HCT116 (cell line): ENCODE measurements at regions not wholly inside any gene's neighbourhood (a gene's known extent, or its start where the extent isn't known, plus 50 kb on each side); places are given as distances from the start of the nearest gene placed in this dataset.

Experiments used
- ATAC-seq: fragments of 200-7000 bp; cut with Tn5 transposase; 2 replicates; pipeline ENCODE4 v1.9.1; 2020; ENCODE audit warnings: mild to moderate bottlenecking, moderate library complexity
- BruUV-seq: library from RNA; stranded (reverse); fragments of 400-500 nt; replicated peaks from 2 replicates; lab custom pipeline; 2021; lab: Mats Ljungman, UMichigan
- CTCF ChIA-PET: fragments of 300-600 bp; sonication (Branson Sonifier 250); formaldehyde crosslinking; loops from one replicate; lab custom pipeline; 2021; ENCODE audit warnings: antibody characterized with exemption; lab: Charles Lee
- POLR2A ChIA-PET: fragments of 300-600, 350-600 bp; sonication (Branson Sonifier 250); formaldehyde crosslinking; loops from one replicate; lab custom pipeline; 2021; ENCODE audit warnings: antibody characterized with exemption; lab: Charles Lee
- RAD21 ChIA-PET, 2 experiments: fragments of 300-600 bp; sonication (Branson Sonifier 250); formaldehyde crosslinking; loops; one replicate each; lab custom pipeline; 2023; ENCODE audit warnings: low total read pairs in 2 of 2; ENCODE audit not compliant: uncharacterized antibody in 2 of 2, unreplicated experiment in 2 of 2, low non-redundant PET in 1 of 2; lab: Charles Lee
- DNase-seq: peaks from one replicate; pipeline ENCODE4 v3.0.0-alpha.2; 2010; ENCODE audit warnings: low read depth, low spot score
- H2AFZ ChIP-seq: fragments of 200-600 bp; shearing (Covaris generic), sonication (generic); 2 replicates; pipeline ENCODE4 v1.6.1; 2017; ENCODE audit warnings: low read depth, mixed run types, mixed read lengths, antibody characterized with exemption, low read length; ENCODE audit not compliant: poor library complexity, severe bottlenecking
- H3K27ac ChIP-seq: 2 replicates; pipeline ENCODE4 v1.5.1; 2012; ENCODE audit warnings: low read depth, low read length
- H3K27me3 ChIP-seq: fragments of 200-600 bp; sonication (generic); 2 replicates; pipeline ENCODE4 v1.6.1; 2016; ENCODE audit warnings: mixed run types, low read length, mixed read lengths; ENCODE audit not compliant: insufficient read depth
- H3K36me3 ChIP-seq, 2 experiments: fragments of 200-500 bp in 1 of 2; fragments of 200-600 bp in 1 of 2; sonication (Bioruptor generic) in 1 of 2; sonication (generic) in 1 of 2; 2 replicates each; pipeline versions ENCODE4 v1.5.1 to v1.6.1; 2014 to 2016; ENCODE audit warnings: low read length in 2 of 2, inconsistent platforms in 1 of 2, mixed read lengths in 1 of 2, mixed run types in 1 of 2; ENCODE audit not compliant: insufficient read depth in 2 of 2, control insufficient read depth in 1 of 2
- H3K4me1 ChIP-seq, 2 experiments: fragments of 200-600 bp in 1 of 2; sonication (generic) in 1 of 2; 2 replicates each; pipeline versions ENCODE4 v1.5.1 to v1.6.1; 2012 to 2017; ENCODE audit warnings: low read length in 2 of 2, inconsistent platforms in 1 of 2, mild to moderate bottlenecking in 1 of 2, mixed read lengths in 1 of 2, mixed run types in 1 of 2, moderate library complexity in 1 of 2; ENCODE audit not compliant: insufficient read depth in 2 of 2, control insufficient read depth in 1 of 2
- H3K4me2 ChIP-seq: fragments of 200-600 bp; sonication (generic); 2 replicates; pipeline ENCODE4 v1.6.1; 2017; ENCODE audit warnings: mixed run types, low read length, mixed read lengths
- H3K4me3 ChIP-seq, 2 experiments: fragments of 200-600 bp in 1 of 2; sonication (generic) in 1 of 2; replicated peaks in 1 of 2; 2 replicates each; pipeline ENCODE4 v1.5.1; 2011 to 2016; ENCODE audit warnings: low read length in 2 of 2, control low read depth in 1 of 2, low read depth in 1 of 2, mild to moderate bottlenecking in 1 of 2, mixed read lengths in 1 of 2, mixed run types in 1 of 2
- H3K79me2 ChIP-seq: fragments of 200-600 bp; sonication (generic); 2 replicates; pipeline ENCODE4 v1.6.1; 2017; ENCODE audit warnings: mild to moderate bottlenecking, mixed run types, low read length, moderate library complexity, mixed read lengths; ENCODE audit not compliant: insufficient read depth
- H3K9ac ChIP-seq: fragments of 200-600 bp; sonication (generic); 2 replicates; pipeline ENCODE4 v1.6.1; 2016; ENCODE audit warnings: low read length, mixed read lengths
- H3K9me2 ChIP-seq: fragments of 200-600 bp; sonication (generic), shearing (Covaris generic); 2 replicates; pipeline ENCODE4 v1.6.1; 2017; ENCODE audit warnings: mixed run types, mild to moderate bottlenecking, moderate library complexity; ENCODE audit not compliant: insufficient read depth
- H3K9me3 ChIP-seq, 2 experiments: fragments of 200-500 bp in 1 of 2; fragments of 200-600 bp in 1 of 2; sonication (Bioruptor generic) in 1 of 2; sonication (generic) in 1 of 2; 2 replicates each; pipeline ENCODE4 v1.6.1; 2014 to 2017; ENCODE audit warnings: low read length in 2 of 2, mixed read lengths in 2 of 2, inconsistent platforms in 1 of 2, low read depth in 1 of 2, mild to moderate bottlenecking in 1 of 2, mixed run types in 1 of 2, moderate library complexity in 1 of 2; ENCODE audit not compliant: control insufficient read depth in 1 of 2, insufficient read depth in 1 of 2
- H4K20me1 ChIP-seq: fragments of 200-600 bp; sonication (generic), shearing (Covaris generic); 2 replicates; pipeline ENCODE4 v1.6.1; 2017; ENCODE audit warnings: mixed run types, mild to moderate bottlenecking, moderate library complexity; ENCODE audit not compliant: insufficient read depth
- CEBPB ChIP-seq: IDR thresholded peaks from 2 replicates; pipeline ENCODE4 v1.6.1; 2012; ENCODE audit warnings: low read depth
- EZH2 ChIP-seq: fragments of 200-600 bp; sonication (generic); IDR thresholded peaks from 2 replicates; pipeline ENCODE4 v1.6.1; 2017; ENCODE audit warnings: antibody characterized with exemption, mixed run types
- JUND ChIP-seq: IDR thresholded peaks from 2 replicates; pipeline ENCODE4 v1.6.1; 2012
- RAD21 ChIP-seq: IDR thresholded peaks from 2 replicates; pipeline ENCODE4 v1.6.1; 2012; ENCODE audit warnings: low read depth, mild to moderate bottlenecking
- SIN3A ChIP-seq: IDR thresholded peaks from 2 replicates; pipeline ENCODE4 v1.6.1; 2012; ENCODE audit warnings: low read depth
- SRF ChIP-seq: IDR thresholded peaks from 2 replicates; pipeline ENCODE4 v1.6.1; 2012; ENCODE audit warnings: low read depth
- ZFX ChIP-seq: fragments of 450-650 bp; IDR thresholded peaks from 2 replicates; pipeline ENCODE4 v1.6.1; 2017
- intact Hi-C: fragments of 100-400 bp; cut with micrococcal nuclease; formaldehyde crosslinking; loops from 2 replicates; pipeline ENCODE4 v1.10.0; 2022
- TF ChIP-seq, protein P1 (sequence below): IDR thresholded peaks from 2 replicates; pipeline ENCODE4 v1.6.1; 2012

DNA sequence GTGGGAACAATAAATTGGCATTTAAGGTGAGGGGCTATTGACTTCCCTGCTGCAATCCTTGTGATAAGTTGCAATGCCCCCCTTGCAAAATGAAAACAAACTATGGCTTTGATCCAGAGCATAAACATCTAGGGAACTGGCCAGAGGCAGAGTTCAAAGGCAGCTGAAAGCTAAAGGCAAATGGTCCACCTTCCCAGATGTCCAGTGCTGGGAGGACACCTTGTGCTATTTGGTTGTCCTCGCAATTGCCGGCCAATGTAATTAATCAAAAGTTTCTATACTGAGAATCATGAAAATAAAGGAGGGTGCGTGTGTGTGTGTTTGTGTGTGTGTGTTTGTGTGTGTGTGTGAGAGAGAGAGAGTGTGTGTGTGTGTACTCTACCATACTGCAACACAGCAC, 337.4 kb downstream of the CBLN4 start:
- BruUV-seq: no TSS peak
- RAD21 ChIA-PET: no interaction called here
- CTCF ChIA-PET: no interaction called here
- peaks cover 15 to 20% of the 10 kb centered on the region in 2 experiments; a peak in 3 of 4 replicates for H3K9me3 ChIP-seq
- no peaks in the 10 kb centered on the region for H3K36me3 ChIP-seq
- no peaks in the 10 kb centered on the region for H3K79me2 ChIP-seq
- H3K27ac ChIP-seq: no peak overlapping the region
- no peak overlapping the region for H3K4me3 ChIP-seq
- no peaks in the 10 kb centered on the region for H3K9me2 ChIP-seq
- H3K4me1 ChIP-seq: no peaks in the 10 kb centered on the region
- no peaks in the 10 kb centered on the region for H3K27me3 ChIP-seq
- POLR2A ChIA-PET: no interaction called here
- DNase-seq: no peak
- TF ChIP-seq, protein P1, sequence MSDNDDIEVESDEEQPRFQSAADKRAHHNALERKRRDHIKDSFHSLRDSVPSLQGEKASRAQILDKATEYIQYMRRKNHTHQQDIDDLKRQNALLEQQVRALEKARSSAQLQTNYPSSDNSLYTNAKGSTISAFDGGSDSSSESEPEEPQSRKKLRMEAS: no peak
- no peak for TF ChIP-seq SRF
- TF ChIP-seq JUND: no peak
- TF ChIP-seq, all 23 proteins: peak for 0
- Histone ChIP-seq H4K20me1 (no peaks in the 10 kb centered on the region), H3K4me2 (no peak overlapping the region), H3K9ac (no peak overlapping the region), H2AFZ (no peak overlapping the region)
- intact Hi-C loops: no loop called here
- ATAC-seq: no peak

DNA sequence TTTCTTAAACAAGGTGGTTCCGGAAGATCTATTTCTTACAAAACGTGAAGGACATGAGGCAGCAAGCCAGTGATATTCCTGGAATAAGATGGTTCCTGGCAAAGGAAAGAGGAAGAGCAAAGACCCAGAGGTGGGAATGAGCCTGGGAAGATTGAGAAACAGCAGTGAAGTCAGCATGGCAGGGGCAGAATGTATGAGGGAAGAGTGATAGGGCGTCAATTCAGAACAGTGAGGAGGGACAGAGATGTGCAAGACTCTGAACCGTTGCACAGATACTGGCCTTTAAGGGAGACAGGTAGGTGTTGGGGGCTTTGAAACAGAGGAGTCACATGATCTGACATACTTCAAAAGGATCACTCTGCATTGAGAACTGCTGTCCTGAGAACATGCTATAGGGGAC, 338.3 kb downstream of the CBLN4 start:
- Histone ChIP-seq H3K9me2 (no peaks in the 10 kb centered on the region), H3K27ac (no peak overlapping the region), H3K79me2 (no peaks in the 10 kb centered on the region), H3K4me1 (no peaks in the 10 kb centered on the region), H3K9me3 (peaks cover 19 to 26% of the 10 kb centered on the region in 2 experiments; a peak in 3 of 4 replicates), H3K36me3 (no peaks in the 10 kb centered on the region), H4K20me1 (no peaks in the 10 kb centered on the region), H3K27me3 (no peaks in the 10 kb centered on the region), H3K9ac (no peak overlapping the region), H3K4me2 (no peak overlapping the region), H2AFZ (no peak overlapping the region), H3K4me3 (no peak overlapping the region)
- RAD21 ChIA-PET: no interaction called here
- DNase-seq (no peak), ATAC-seq (no peak)
- BruUV-seq: no TSS peak
- TF ChIP-seq EZH2: no peak
- TF ChIP-seq CEBPB: no peak
- TF ChIP-seq SIN3A: no peak
- TF ChIP-seq RAD21: no peak
- TF ChIP-seq ZFX: no peak
- intact Hi-C loops: no loop called here
- CTCF ChIA-PET: no interaction called here
- POLR2A ChIA-PET: no interaction called here
